ENCODE measurements at regions not wholly inside any gene's neighbourhood (a gene's known extent, or its start where the extent isn't known, plus 50 kb on each side); places are given as distances from the start of the nearest gene placed in this dataset.

DNA sequence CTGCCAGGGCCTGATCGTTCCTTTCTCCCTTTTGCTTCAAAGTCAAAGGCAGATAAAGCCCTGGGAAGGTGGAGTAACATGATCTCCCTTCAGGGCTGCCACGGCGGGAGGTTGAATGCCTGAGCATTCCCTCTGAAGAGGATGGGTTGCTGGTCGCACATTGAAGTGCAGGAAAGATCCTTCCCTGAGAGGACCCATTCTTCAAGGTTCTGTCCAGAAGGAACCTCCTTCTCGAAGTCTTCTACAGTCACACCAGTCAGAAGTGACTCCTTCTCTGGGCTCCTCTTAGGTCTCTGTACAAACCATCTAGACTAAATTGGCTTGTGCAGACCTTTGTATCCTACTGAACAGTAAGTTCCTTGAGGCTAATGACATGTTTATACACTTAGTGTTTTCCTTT, 192.6 kb upstream of the VGLL2 start:
- TF ChIP-seq, protein P1, sequence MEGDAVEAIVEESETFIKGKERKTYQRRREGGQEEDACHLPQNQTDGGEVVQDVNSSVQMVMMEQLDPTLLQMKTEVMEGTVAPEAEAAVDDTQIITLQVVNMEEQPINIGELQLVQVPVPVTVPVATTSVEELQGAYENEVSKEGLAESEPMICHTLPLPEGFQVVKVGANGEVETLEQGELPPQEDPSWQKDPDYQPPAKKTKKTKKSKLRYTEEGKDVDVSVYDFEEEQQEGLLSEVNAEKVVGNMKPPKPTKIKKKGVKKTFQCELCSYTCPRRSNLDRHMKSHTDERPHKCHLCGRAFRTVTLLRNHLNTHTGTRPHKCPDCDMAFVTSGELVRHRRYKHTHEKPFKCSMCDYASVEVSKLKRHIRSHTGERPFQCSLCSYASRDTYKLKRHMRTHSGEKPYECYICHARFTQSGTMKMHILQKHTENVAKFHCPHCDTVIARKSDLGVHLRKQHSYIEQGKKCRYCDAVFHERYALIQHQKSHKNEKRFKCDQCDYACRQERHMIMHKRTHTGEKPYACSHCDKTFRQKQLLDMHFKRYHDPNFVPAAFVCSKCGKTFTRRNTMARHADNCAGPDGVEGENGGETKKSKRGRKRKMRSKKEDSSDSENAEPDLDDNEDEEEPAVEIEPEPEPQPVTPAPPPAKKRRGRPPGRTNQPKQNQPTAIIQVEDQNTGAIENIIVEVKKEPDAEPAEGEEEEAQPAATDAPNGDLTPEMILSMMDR (IDR thresholded peaks at IDR 0.05) = no peak
- TF ChIP-seq POLR2A (IDR thresholded peaks at IDR 0.05) = no peak
